A673 (cell line): ENCODE measurements at regions not wholly inside any gene's neighbourhood (a gene's known extent, or its start where the extent isn't known, plus 50 kb on each side); places are given as distances from the start of the nearest gene placed in this dataset.
"Not testable (repeated sequence)": the region's sequence is repeated elsewhere in the genome, so short reads cannot be mapped to it uniquely, and the experiment has no call there.

ENCODE experiments used
- BruUV-seq: library from RNA; stranded (reverse); fragments of 400-500 nt; replicated peaks from 2 replicates; lab custom pipeline; 2021; lab: Mats Ljungman, UMichigan
- CTCF ChIA-PET: fragments of 300-600 bp; sonication (Branson Sonifier 250); formaldehyde crosslinking; loops from one replicate; lab custom pipeline; 2022; ENCODE audit warnings: antibody characterized with exemption; lab: Charles Lee
- POLR2A ChIA-PET: fragments of 300-600 bp; sonication (Branson Sonifier 250); formaldehyde crosslinking; loops from one replicate; lab custom pipeline; 2022; ENCODE audit warnings: antibody characterized with exemption; ENCODE audit not compliant: low non-redundant PET; lab: Charles Lee
- DNase-seq: peaks from one replicate; pipeline ENCODE4 v3.0.0-alpha.2; 2015; ENCODE audit warnings: low spot score
- H3K27ac ChIP-seq: fragments of 200-600 bp; sonication (generic); 2 replicates; pipeline ENCODE4 v1.5.1; 2016; ENCODE audit warnings: mixed run types, low read depth, mild to moderate bottlenecking, mixed read lengths, antibody characterized with exemption, low read length; ENCODE audit not compliant: poor library complexity, severe bottlenecking
- H3K27me3 ChIP-seq: fragments of 200-600 bp; sonication (generic); replicated peaks from 2 replicates; pipeline ENCODE4 v1.6.1; 2017; ENCODE audit warnings: mixed run types, low read depth, mild to moderate bottlenecking, mixed read lengths, antibody characterized with exemption, low read length; ENCODE audit not compliant: insufficient read depth, poor library complexity
- H3K36me3 ChIP-seq: fragments of 200-600 bp; sonication (generic); 2 replicates; pipeline ENCODE4 v1.6.1; 2016; ENCODE audit warnings: mixed run types, mild to moderate bottlenecking, mixed read lengths, antibody characterized with exemption, low read length; ENCODE audit not compliant: insufficient read depth, poor library complexity, severe bottlenecking
- H3K4me1 ChIP-seq: fragments of 200-600 bp; sonication (generic); 2 replicates; pipeline ENCODE4 v1.6.1; 2017; ENCODE audit warnings: mixed run types, mild to moderate bottlenecking, mixed read lengths, antibody characterized with exemption, low read length; ENCODE audit not compliant: insufficient read depth, poor library complexity, severe bottlenecking
- H3K4me3 ChIP-seq: fragments of 200-600 bp; sonication (generic); 2 replicates; pipeline ENCODE4 v1.5.1; 2016; ENCODE audit warnings: low read depth, mixed run types, mild to moderate bottlenecking, mixed read lengths, low read length; ENCODE audit not compliant: poor library complexity, severe bottlenecking
- H3K9me3 ChIP-seq: fragments of 200-600 bp; sonication (generic); 2 replicates; pipeline ENCODE4 v1.6.1; 2016; ENCODE audit warnings: mixed run types, low read depth, mild to moderate bottlenecking, mixed read lengths, antibody characterized with exemption, low read length; ENCODE audit not compliant: poor library complexity, severe bottlenecking
- intact Hi-C: fragments of 100-400 bp; cut with micrococcal nuclease; formaldehyde crosslinking; loops from one replicate; pipeline ENCODE4 v1.10.0; 2022; ENCODE audit not compliant: unreplicated experiment

GRCh38 chr3:195990841-195991174 lies 82.5 kb upstream of the TNK2 start:
- CTCF ChIA-PET, intact Hi-C loops, DNase-seq, H3K9me3 ChIP-seq, H3K4me1 ChIP-seq, POLR2A ChIA-PET, H3K36me3 ChIP-seq, H3K27me3 ChIP-seq: not testable (repeated sequence)
- H3K4me3 ChIP-seq: peak overlapping the region; percentile 64
- BruUV-seq: TSS peak; percentile 97
- H3K27ac ChIP-seq: peak overlapping the region; percentile 80

- BruUV-seq, POLR2A ChIA-PET, H3K36me3 ChIP-seq, intact Hi-C loops, H3K27me3 ChIP-seq, H3K4me1 ChIP-seq, H3K9me3 ChIP-seq, CTCF ChIA-PET: not testable (repeated sequence)
- Histone ChIP-seq H3K27ac (peak overlapping the region; percentile 80), H3K4me3 (peak overlapping the region; percentile 64)
- DNase-seq: peak; percentile 90
These were observed 81.8 kb upstream of the TNK2 start for GRCh38 chr3:195989921-195990840.

- DNase-seq, CTCF ChIA-PET, POLR2A ChIA-PET, H3K27me3 ChIP-seq, H3K4me1 ChIP-seq, H3K9me3 ChIP-seq, H3K36me3 ChIP-seq, intact Hi-C loops, BruUV-seq: not testable (repeated sequence)
- H3K4me3 ChIP-seq: peak overlapping the region; percentile 64
- peak overlapping the region; percentile 68 for H3K27ac ChIP-seq
These were observed 81.0 kb upstream of the TNK2 start for GRCh38 chr3:195989197-195989920.

GRCh38 chr3:195988764-195989163 lies 80.4 kb upstream of the TNK2 start:
- POLR2A ChIA-PET, H3K4me1 ChIP-seq, H3K27me3 ChIP-seq, H3K9me3 ChIP-seq, BruUV-seq, CTCF ChIA-PET, H3K36me3 ChIP-seq, DNase-seq, H3K4me3 ChIP-seq, H3K27ac ChIP-seq, intact Hi-C loops: not testable (repeated sequence)

- H3K4me1 ChIP-seq, BruUV-seq, POLR2A ChIA-PET, H3K27me3 ChIP-seq, CTCF ChIA-PET, H3K36me3 ChIP-seq, H3K27ac ChIP-seq, H3K4me3 ChIP-seq, H3K9me3 ChIP-seq, intact Hi-C loops, DNase-seq: not testable (repeated sequence)
These were observed 78.7 kb upstream of the TNK2 start for GRCh38 chr3:195987001-195987400.

- DNase-seq, H3K4me1 ChIP-seq, H3K27ac ChIP-seq, intact Hi-C loops, H3K4me3 ChIP-seq, BruUV-seq, H3K27me3 ChIP-seq, H3K36me3 ChIP-seq, CTCF ChIA-PET, POLR2A ChIA-PET, H3K9me3 ChIP-seq: not testable (repeated sequence)
These were observed 78.2 kb upstream of the TNK2 start for GRCh38 chr3:195986576-195986975.

- H3K27ac ChIP-seq, H3K36me3 ChIP-seq, POLR2A ChIA-PET, DNase-seq, intact Hi-C loops, CTCF ChIA-PET, H3K9me3 ChIP-seq, H3K4me3 ChIP-seq, BruUV-seq, H3K27me3 ChIP-seq, H3K4me1 ChIP-seq: not testable (repeated sequence)
These were observed 77.1 kb upstream of the TNK2 start for GRCh38 chr3:195985348-195985920.
